Esophagus squamous epithelium (tissue), 4 donors: ENCODE measurements at regions not wholly inside any gene's neighbourhood (a gene's known extent, or its start where the extent isn't known, plus 50 kb on each side); places are given as distances from the start of the nearest gene placed in this dataset.

Source experiments
- CTCF ChIP-seq, 6 experiments: fragments of 450-650 bp in 4 of 6; fragments of 200-600 bp in 2 of 6; sonication (generic) in 2 of 6; IDR thresholded peaks; one replicate each; pipeline ENCODE4 v1.5.1; 2016 to 2019; ENCODE audit warnings: antibody characterized with exemption in 6 of 6, mild to moderate bottlenecking in 4 of 6, moderate library complexity in 4 of 6
- POLR2A ChIP-seq, 4 donors: fragments of 450-650 bp; IDR thresholded peaks; one replicate each; pipeline ENCODE4 v1.6.1; 2017; ENCODE audit warnings: antibody characterized with exemption in 4 of 4, mild to moderate bottlenecking in 4 of 4, moderate library complexity in 3 of 4

GRCh38 chr5:116377276-116378006, 197.2 kb downstream of the SEMA6A start:
- TF ChIP-seq CTCF (IDR thresholded peaks at IDR 0.05) = no peak
- TF ChIP-seq POLR2A (IDR thresholded peaks at IDR 0.05) = no peak
